ENCODE measurements at regions not wholly inside any gene's neighbourhood (a gene's known extent, or its start where the extent isn't known, plus 50 kb on each side); places are given as distances from the start of the nearest gene placed in this dataset.

GRCh38 chr7:123292227-123292626 lies 92.5 kb upstream of the SLC13A1 start:
- no peaks in the 10 kb centered on the region for H3K27me3 Mint-ChIP-seq
- POLR2A ChIA-PET, result no interaction called here
- intact Hi-C loops (cut with micrococcal nuclease), result no loop called here
- DNase-seq (no peak), ATAC-seq (no peak)
- no peaks in the 10 kb centered on the region for H3K4me1 Mint-ChIP-seq (ENCODE audit: low read depth)
- no peaks in the 10 kb centered on the region for H3K36me3 Mint-ChIP-seq (ENCODE audit: low read depth)
- no peak overlapping the region for H3K4me3 Mint-ChIP-seq
- no peak for TF ChIP-seq CTCF (IDR thresholded peaks at IDR 0.05)
- no peak overlapping the region for H3K27ac Mint-ChIP-seq
- CTCF ChIA-PET, result no interaction called here
- no peaks in the 10 kb centered on the region for H3K9me3 Mint-ChIP-seq

GRCh38 chr7:123289200-123289599 lies 89.4 kb upstream of the SLC13A1 start:
- H3K36me3 Mint-ChIP-seq (ENCODE audit: low read depth), result no peaks in the 10 kb centered on the region
- intact Hi-C loops (cut with micrococcal nuclease), result no loop called here
- CTCF ChIA-PET, result no interaction called here

GRCh38 chr7:123285076-123285700 lies 85.4 kb upstream of the SLC13A1 start:
- H3K27me3 Mint-ChIP-seq, result no peaks in the 10 kb centered on the region
- TF ChIP-seq CTCF (IDR thresholded peaks at IDR 0.05), result no peak
- ChIA-PET CTCF (no interaction called here), POLR2A (no interaction called here)
- H3K4me3 Mint-ChIP-seq, result no peak overlapping the region
- no peak for ATAC-seq
- no peaks in the 10 kb centered on the region for H3K36me3 Mint-ChIP-seq (ENCODE audit: low read depth)
- no peaks in the 10 kb centered on the region for H3K4me1 Mint-ChIP-seq (ENCODE audit: low read depth)
- H3K9me3 Mint-ChIP-seq, result peaks cover 2% of the 10 kb centered on the region
- intact Hi-C loops (cut with micrococcal nuclease), result no loop called here
- H3K27ac Mint-ChIP-seq, result no peak overlapping the region
- DNase-seq, result no peak

More at GRCh38 chr7:123289200-123289599, 89.4 kb upstream of the SLC13A1 start:
- H3K9me3 Mint-ChIP-seq, result peaks cover 1% of the 10 kb centered on the region
- ATAC-seq (no peak), DNase-seq (no peak)
- H3K4me1 Mint-ChIP-seq (ENCODE audit: low read depth), result no peaks in the 10 kb centered on the region
- H3K27ac Mint-ChIP-seq, result no peak overlapping the region
- TF ChIP-seq CTCF (IDR thresholded peaks at IDR 0.05), result no peak
- no peak overlapping the region for H3K4me3 Mint-ChIP-seq
- POLR2A ChIA-PET, result no interaction called here
- no peaks in the 10 kb centered on the region for H3K27me3 Mint-ChIP-seq

GRCh38 chr7:123283373-123283772 lies 83.6 kb upstream of the SLC13A1 start:
- no peak for TF ChIP-seq CTCF (IDR thresholded peaks at IDR 0.05)
- no peak for ATAC-seq

GRCh38 chr7:123282181-123282580 lies 82.4 kb upstream of the SLC13A1 start:
- Mint-ChIP-seq H3K4me3 (no peak overlapping the region), H3K9me3 (peaks cover 4% of the 10 kb centered on the region), H3K27ac (no peak overlapping the region), H3K27me3 (no peaks in the 10 kb centered on the region), H3K4me1 (ENCODE audit: low read depth) (no peaks in the 10 kb centered on the region), H3K36me3 (ENCODE audit: low read depth) (no peaks in the 10 kb centered on the region)
- ChIA-PET POLR2A (no interaction called here), CTCF (no interaction called here)
- DNase-seq (no peak), ATAC-seq (no peak)
- TF ChIP-seq CTCF (IDR thresholded peaks at IDR 0.05), result no peak
- intact Hi-C loops (cut with micrococcal nuclease), result no loop called here

More at GRCh38 chr7:123283373-123283772, 83.6 kb upstream of the SLC13A1 start:
- no peak overlapping the region for H3K27ac Mint-ChIP-seq
- intact Hi-C loops (cut with micrococcal nuclease), result no loop called here
- H3K9me3 Mint-ChIP-seq, result peaks cover 4% of the 10 kb centered on the region
- no peak overlapping the region for H3K4me3 Mint-ChIP-seq
- no peaks in the 10 kb centered on the region for H3K36me3 Mint-ChIP-seq (ENCODE audit: low read depth)
- no peak for DNase-seq
- ChIA-PET POLR2A (no interaction called here), CTCF (no interaction called here)
- no peaks in the 10 kb centered on the region for H3K4me1 Mint-ChIP-seq (ENCODE audit: low read depth)
- no peaks in the 10 kb centered on the region for H3K27me3 Mint-ChIP-seq

All from activated CD8-positive, alpha-beta T cell treated with anti-CD3 and anti-CD28 coated beads for 36 hours (primary cell).